Lower leg skin (tissue), 3 donors: ENCODE measurements at regions not wholly inside any gene's neighbourhood (a gene's known extent, or its start where the extent isn't known, plus 50 kb on each side); places are given as distances from the start of the nearest gene placed in this dataset.

Source experiments
- CTCF ChIP-seq, 3 donors: fragments of 450-650 bp; IDR thresholded peaks; one replicate each; pipeline ENCODE4 v1.5.1; 2016; ENCODE audit warnings: antibody characterized with exemption in 3 of 3, mild to moderate bottlenecking in 3 of 3, moderate library complexity in 2 of 3
- POLR2A ChIP-seq, 2 donors: fragments of 450-650 bp; IDR thresholded peaks; one replicate each; pipeline ENCODE4 v1.6.1; 2016 to 2017; ENCODE audit warnings: antibody characterized with exemption in 2 of 2, mild to moderate bottlenecking in 1 of 2, moderate library complexity in 1 of 2

- TF ChIP-seq CTCF (IDR thresholded peaks at IDR 0.05) (no peak), POLR2A (IDR thresholded peaks at IDR 0.05) (no peak)
These were observed 1234.1 kb downstream of the BRD1 start for GRCh38 chr22:48593551-48593950.
